HepG2 (cell line): ENCODE measurements at regions not wholly inside any gene's neighbourhood (a gene's known extent, or its start where the extent isn't known, plus 50 kb on each side); places are given as distances from the start of the nearest gene placed in this dataset.

Source experiments
- BRCA1 ChIP-seq: sonication (generic); formaldehyde crosslinking; IDR thresholded peaks from 2 replicates; pipeline ENCODE4 v1.4.0; 2020; ENCODE audit warnings: missing genetic modification reagents
- CTCF ChIP-seq: sonication (generic); formaldehyde crosslinking; IDR thresholded peaks from 2 replicates; pipeline ENCODE4 v1.5.0; 2020; ENCODE audit warnings: mild to moderate bottlenecking, missing genetic modification reagents, moderate library complexity
- E2F1 ChIP-seq: sonication (generic); formaldehyde crosslinking; IDR thresholded peaks from 2 replicates; pipeline ENCODE4 v1.5.0; 2020; ENCODE audit warnings: missing genetic modification reagents
- GABPA ChIP-seq, 2 experiments: IDR thresholded peaks; 2 replicates each; pipeline ENCODE4 v1.6.1; 2011 to 2016; ENCODE audit warnings: low read depth in 2 of 2, low read length in 1 of 2, missing biosample characterization in 1 of 2, missing genetic modification characterization in 1 of 2
- HIVEP1 ChIP-seq: sonication (generic); formaldehyde crosslinking; IDR thresholded peaks from 2 replicates; pipeline ENCODE4 v1.4.0; 2020; ENCODE audit warnings: mild to moderate bottlenecking, missing genetic modification reagents
- MEF2D ChIP-seq: sonication (generic); formaldehyde crosslinking; IDR thresholded peaks from 2 replicates; pipeline ENCODE4 v1.5.1; 2020; ENCODE audit warnings: mild to moderate bottlenecking, missing genetic modification reagents
- NR2C2 ChIP-seq: sonication (generic); formaldehyde crosslinking; IDR thresholded peaks from 2 replicates; pipeline ENCODE4 v1.4.0; 2020; ENCODE audit warnings: missing genetic modification reagents, mild to moderate bottlenecking, moderate library complexity, borderline replicate concordance
- NR3C1 ChIP-seq: sonication (generic); formaldehyde crosslinking; IDR thresholded peaks from 2 replicates; pipeline ENCODE4 v1.4.0; 2020; ENCODE audit warnings: missing genetic modification reagents
- POLR2A ChIP-seq, 2 experiments: IDR thresholded peaks; 2 replicates each; pipeline ENCODE4 v1.6.1; 2011; ENCODE audit warnings: low read depth in 2 of 2, low read length in 2 of 2, mild to moderate bottlenecking in 1 of 2, moderate library complexity in 1 of 2; ENCODE audit not compliant: insufficient read depth in 1 of 2
- RFX5 ChIP-seq: IDR thresholded peaks from 2 replicates; pipeline ENCODE4 v1.6.1; 2011; ENCODE audit warnings: low read depth, low read length, improper control_type of control experiment
- TAF1 ChIP-seq: sonication (generic); formaldehyde crosslinking; IDR thresholded peaks from 2 replicates; pipeline ENCODE4 v1.4.0; 2020; ENCODE audit warnings: missing genetic modification reagents
- U2AF1 ChIP-seq: fragments of 200-400 bp; formaldehyde crosslinking; optimal IDR thresholded peaks from 2 replicates; pipeline ENCODE3; 2017; ENCODE audit warnings: mild to moderate bottlenecking, low read depth, low read length
- ZFP91 ChIP-seq: sonication (generic); formaldehyde crosslinking; IDR thresholded peaks from 2 replicates; pipeline ENCODE4 v1.9.0; 2022; ENCODE audit warnings: missing genetic modification reagents, mild to moderate bottlenecking, borderline replicate concordance
- ZNF543 ChIP-seq: sonication (generic); formaldehyde crosslinking; IDR thresholded peaks from 2 replicates; pipeline ENCODE4 v1.4.0; 2020; ENCODE audit warnings: mild to moderate bottlenecking, missing genetic modification reagents

- TF ChIP-seq BRCA1 (CRISPR knock-in tag), result no peak
- no peak for TF ChIP-seq E2F1 (CRISPR knock-in tag)
- no peak for TF ChIP-seq POLR2A (IDR thresholded peaks at IDR 0.05; ENCODE audit: insufficient read depth in 1 of 2, low read depth in 2 of 2, low read length in 2 of 2)
- no peak for TF ChIP-seq ZNF543 (CRISPR knock-in tag)
- TF ChIP-seq TAF1 (CRISPR knock-in tag), result no peak
- TF ChIP-seq ZFP91, result no peak
- no peak for TF ChIP-seq GABPA (IDR thresholded peaks at IDR 0.05; ENCODE audit: low read depth, low read length)
- TF ChIP-seq GABPA (CRISPR knock-in tag; IDR thresholded peaks at IDR 0.05; ENCODE audit: low read depth), result no peak
- no peak for TF ChIP-seq NR2C2 (CRISPR knock-in tag)
- TF ChIP-seq CTCF (CRISPR knock-in tag), result no peak
- no peak for TF ChIP-seq RFX5
- no peak for TF ChIP-seq U2AF1
- TF ChIP-seq NR3C1 (CRISPR knock-in tag), result no peak
- TF ChIP-seq MEF2D (CRISPR knock-in tag), result no peak
- no peak for TF ChIP-seq HIVEP1 (CRISPR knock-in tag)
These were observed 172.7 kb upstream of the MED14 start for GRCh38 chrX:40908026-40908425.
